Limb (tissue), 2 donors: ENCODE measurements at regions not wholly inside any gene's neighbourhood (a gene's known extent, or its start where the extent isn't known, plus 50 kb on each side); places are given as distances from the start of the nearest gene placed in this dataset.

ENCODE experiments used
- DNase-seq, 2 donors: peaks; one replicate each; pipeline ENCODE4 v3.0.0-alpha.2; 2016; ENCODE audit errors: extremely low spot score in 2 of 2

DNA sequence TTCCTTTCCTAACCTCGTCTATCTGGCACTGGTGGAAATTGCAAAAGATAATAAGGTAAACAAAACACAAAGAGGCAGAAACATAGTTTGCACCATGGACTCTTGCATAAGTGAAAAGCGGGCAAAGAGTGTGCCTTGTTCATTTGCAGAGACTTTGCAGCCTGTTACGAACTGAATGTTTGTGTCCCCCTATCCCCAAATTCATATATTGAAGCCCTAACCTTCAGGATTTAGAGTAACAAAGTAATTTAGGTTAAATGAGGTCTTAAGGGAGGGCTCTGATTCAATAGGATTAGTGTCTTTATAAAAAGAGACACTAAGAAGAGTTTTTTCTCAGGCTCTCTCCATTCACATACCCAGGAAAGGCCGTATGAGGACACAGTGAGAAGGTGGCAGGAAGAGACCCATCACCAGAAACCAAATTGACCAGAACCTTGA lies 52.1 kb upstream of the FAM169A start:
- no peak for DNase-seq

GRCh38 chr5:74916831-74917710 lies 50.9 kb upstream of the FAM169A start:
- no peak for DNase-seq
